HG02588 (cell line): ENCODE measurements at regions not wholly inside any gene's neighbourhood (a gene's known extent, or its start where the extent isn't known, plus 50 kb on each side); places are given as distances from the start of the nearest gene placed in this dataset.
"Not testable (repeated sequence)": the region's sequence is repeated elsewhere in the genome, so short reads cannot be mapped to it uniquely, and the experiment has no call there.

ENCODE experiments used
- ATAC-seq: cut with Tn5 transposase; IDR thresholded peaks from one replicate; pipeline ENCODE4 v1.9.1; 2021; ENCODE audit warnings: mild to moderate bottlenecking, moderate library complexity; ENCODE audit not compliant: unreplicated experiment

- ATAC-seq = no peak
These were observed 175.8 kb upstream of the P2RY1 start for GRCh38 chr3:152658977-152659720.

GRCh38 chr3:152662157-152662556 is 172.8 kb upstream of the P2RY1 start:
- no peak for ATAC-seq

- ATAC-seq = no peak
These were observed 170.2 kb upstream of the P2RY1 start for GRCh38 chr3:152664766-152665165.

- no peak for ATAC-seq
These were observed 167.7 kb upstream of the P2RY1 start for GRCh38 chr3:152667267-152667666.

GRCh38 chr3:152669560-152669959 is 165.4 kb upstream of the P2RY1 start:
- no peak for ATAC-seq

- no peak for ATAC-seq
These were observed 163.2 kb upstream of the P2RY1 start for GRCh38 chr3:152671446-152672319.

- no peak for ATAC-seq
These were observed 162.6 kb upstream of the P2RY1 start for GRCh38 chr3:152672320-152672649.

GRCh38 chr3:152676810-152677379 is 158.0 kb upstream of the P2RY1 start:
- no peak for ATAC-seq

GRCh38 chr3:152677491-152677890 is 157.4 kb upstream of the P2RY1 start:
- ATAC-seq = no peak

GRCh38 chr3:152682477-152682876 is 152.5 kb upstream of the P2RY1 start:
- ATAC-seq = no peak

- no peak for ATAC-seq
These were observed 151.4 kb upstream of the P2RY1 start for GRCh38 chr3:152683521-152683999.

GRCh38 chr3:152684279-152684678 is 150.7 kb upstream of the P2RY1 start:
- no peak for ATAC-seq

GRCh38 chr3:152688313-152688712 is 146.6 kb upstream of the P2RY1 start:
- no peak for ATAC-seq

GRCh38 chr3:152692326-152692725 is 142.6 kb upstream of the P2RY1 start:
- not testable (repeated sequence) for ATAC-seq

- not testable (repeated sequence) for ATAC-seq
These were observed 141.2 kb upstream of the P2RY1 start for GRCh38 chr3:152693521-152694250.

- no peak for ATAC-seq
These were observed 139.1 kb upstream of the P2RY1 start for GRCh38 chr3:152695840-152696239.

- no peak for ATAC-seq
These were observed 138.0 kb upstream of the P2RY1 start for GRCh38 chr3:152696962-152697361.

GRCh38 chr3:152703245-152703890 is 131.6 kb upstream of the P2RY1 start:
- ATAC-seq = no peak

- ATAC-seq = peak; percentile 72
These were observed 127.8 kb upstream of the P2RY1 start for GRCh38 chr3:152706991-152707713.

- ATAC-seq = no peak
These were observed 125.3 kb upstream of the P2RY1 start for GRCh38 chr3:152709659-152710058.
